ENCODE measurements at regions not wholly inside any gene's neighbourhood (a gene's known extent, or its start where the extent isn't known, plus 50 kb on each side); places are given as distances from the start of the nearest gene placed in this dataset.

DNA sequence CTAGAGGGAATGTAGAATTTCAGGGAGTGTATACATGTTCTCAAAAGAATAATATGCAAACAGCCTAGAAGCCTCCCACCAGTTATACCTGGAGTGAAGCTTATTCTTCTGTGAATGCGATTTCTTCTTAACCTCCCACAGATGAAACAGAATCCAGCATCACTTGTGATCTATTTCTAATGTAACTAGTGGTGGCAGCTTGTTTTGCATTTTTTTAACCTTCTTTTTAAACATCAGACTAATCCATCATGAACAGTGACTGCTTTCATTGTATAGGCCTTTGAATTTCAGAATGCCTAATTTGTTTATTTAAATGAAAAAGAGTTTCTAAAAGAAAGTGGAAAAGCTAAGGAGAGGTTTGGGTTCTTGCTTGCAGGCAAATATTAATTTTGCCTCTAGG, 85.7 kb upstream of the EPHA4 start:
- TF ChIP-seq, protein P1, sequence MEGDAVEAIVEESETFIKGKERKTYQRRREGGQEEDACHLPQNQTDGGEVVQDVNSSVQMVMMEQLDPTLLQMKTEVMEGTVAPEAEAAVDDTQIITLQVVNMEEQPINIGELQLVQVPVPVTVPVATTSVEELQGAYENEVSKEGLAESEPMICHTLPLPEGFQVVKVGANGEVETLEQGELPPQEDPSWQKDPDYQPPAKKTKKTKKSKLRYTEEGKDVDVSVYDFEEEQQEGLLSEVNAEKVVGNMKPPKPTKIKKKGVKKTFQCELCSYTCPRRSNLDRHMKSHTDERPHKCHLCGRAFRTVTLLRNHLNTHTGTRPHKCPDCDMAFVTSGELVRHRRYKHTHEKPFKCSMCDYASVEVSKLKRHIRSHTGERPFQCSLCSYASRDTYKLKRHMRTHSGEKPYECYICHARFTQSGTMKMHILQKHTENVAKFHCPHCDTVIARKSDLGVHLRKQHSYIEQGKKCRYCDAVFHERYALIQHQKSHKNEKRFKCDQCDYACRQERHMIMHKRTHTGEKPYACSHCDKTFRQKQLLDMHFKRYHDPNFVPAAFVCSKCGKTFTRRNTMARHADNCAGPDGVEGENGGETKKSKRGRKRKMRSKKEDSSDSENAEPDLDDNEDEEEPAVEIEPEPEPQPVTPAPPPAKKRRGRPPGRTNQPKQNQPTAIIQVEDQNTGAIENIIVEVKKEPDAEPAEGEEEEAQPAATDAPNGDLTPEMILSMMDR (IDR thresholded peaks at IDR 0.05; ENCODE audit: low read depth, low read length), result no peak
- TF ChIP-seq EZH2phosphoT487 (IDR thresholded peaks at IDR 0.05; ENCODE audit: low read depth), result no peak
